VCaP (cell line): ENCODE measurements at regions not wholly inside any gene's neighbourhood (a gene's known extent, or its start where the extent isn't known, plus 50 kb on each side); places are given as distances from the start of the nearest gene placed in this dataset.

Source experiments
- H3K27ac ChIP-seq: fragments of 450-650 bp; 2 replicates; pipeline ENCODE4 v1.5.1; 2017
- TF ChIP-seq, protein P1 (sequence below): fragments of 450-650 bp; conservative IDR thresholded peaks from 2 replicates; pipeline ENCODE4 v1.5.1; 2017; ENCODE audit warnings: mild to moderate bottlenecking, moderate library complexity

- TF ChIP-seq, protein P1, sequence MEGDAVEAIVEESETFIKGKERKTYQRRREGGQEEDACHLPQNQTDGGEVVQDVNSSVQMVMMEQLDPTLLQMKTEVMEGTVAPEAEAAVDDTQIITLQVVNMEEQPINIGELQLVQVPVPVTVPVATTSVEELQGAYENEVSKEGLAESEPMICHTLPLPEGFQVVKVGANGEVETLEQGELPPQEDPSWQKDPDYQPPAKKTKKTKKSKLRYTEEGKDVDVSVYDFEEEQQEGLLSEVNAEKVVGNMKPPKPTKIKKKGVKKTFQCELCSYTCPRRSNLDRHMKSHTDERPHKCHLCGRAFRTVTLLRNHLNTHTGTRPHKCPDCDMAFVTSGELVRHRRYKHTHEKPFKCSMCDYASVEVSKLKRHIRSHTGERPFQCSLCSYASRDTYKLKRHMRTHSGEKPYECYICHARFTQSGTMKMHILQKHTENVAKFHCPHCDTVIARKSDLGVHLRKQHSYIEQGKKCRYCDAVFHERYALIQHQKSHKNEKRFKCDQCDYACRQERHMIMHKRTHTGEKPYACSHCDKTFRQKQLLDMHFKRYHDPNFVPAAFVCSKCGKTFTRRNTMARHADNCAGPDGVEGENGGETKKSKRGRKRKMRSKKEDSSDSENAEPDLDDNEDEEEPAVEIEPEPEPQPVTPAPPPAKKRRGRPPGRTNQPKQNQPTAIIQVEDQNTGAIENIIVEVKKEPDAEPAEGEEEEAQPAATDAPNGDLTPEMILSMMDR = no peak
Observed at GRCh38 chr18:43570593-43570992, 293.3 kb upstream of the SYT4 start.

GRCh38 chr18:43571078-43571689 is 293.9 kb upstream of the SYT4 start:
- TF ChIP-seq, protein P1 = peak; percentile 79
- no peak overlapping the region for H3K27ac ChIP-seq

More at GRCh38 chr18:43570593-43570992, 293.3 kb upstream of the SYT4 start:
- no peak overlapping the region for H3K27ac ChIP-seq

GRCh38 chr18:43572163-43572562 is 294.9 kb upstream of the SYT4 start:
- TF ChIP-seq, protein P1 = no peak
- H3K27ac ChIP-seq = no peak overlapping the region

DNA sequence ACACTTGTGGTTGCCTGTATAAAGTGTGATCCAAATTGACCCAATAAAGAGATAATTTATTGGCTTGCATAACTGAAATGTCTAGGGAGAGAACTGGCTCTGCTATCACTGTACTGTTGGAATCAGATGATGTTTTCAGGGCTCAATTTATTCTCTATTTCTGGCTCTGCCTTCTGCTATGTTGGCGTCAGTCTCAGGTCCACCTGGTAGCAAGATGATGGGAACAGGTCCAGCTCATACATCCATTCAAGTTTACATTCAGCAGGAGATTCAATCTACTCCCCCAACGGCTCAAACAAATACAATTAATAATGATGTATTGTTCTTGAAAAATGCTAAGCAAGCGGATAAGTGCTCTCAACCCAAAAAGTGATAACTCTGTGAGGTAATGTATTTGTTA is 297.7 kb upstream of the SYT4 start:
- TF ChIP-seq, protein P1 = no peak
- no peak overlapping the region for H3K27ac ChIP-seq

DNA sequence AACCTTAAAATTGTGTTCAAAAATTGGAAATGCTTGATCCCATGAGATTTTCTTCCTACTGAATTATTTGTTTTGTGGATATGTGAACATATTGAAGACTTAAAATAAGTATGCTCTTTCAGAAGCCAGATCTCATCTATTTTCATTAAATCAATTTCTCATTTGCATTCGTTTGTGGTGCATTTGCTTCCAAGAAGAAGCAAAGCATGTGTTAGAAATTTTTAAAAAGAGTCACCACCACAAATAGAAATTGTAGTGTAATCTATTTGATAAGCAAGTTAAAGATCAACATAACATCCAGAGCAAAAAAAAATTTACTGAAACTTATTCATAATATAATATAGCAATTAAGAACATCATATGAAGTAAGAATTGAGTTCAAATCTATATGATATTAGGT is 300.9 kb upstream of the SYT4 start:
- TF ChIP-seq, protein P1 = no peak
- no peak overlapping the region for H3K27ac ChIP-seq

DNA sequence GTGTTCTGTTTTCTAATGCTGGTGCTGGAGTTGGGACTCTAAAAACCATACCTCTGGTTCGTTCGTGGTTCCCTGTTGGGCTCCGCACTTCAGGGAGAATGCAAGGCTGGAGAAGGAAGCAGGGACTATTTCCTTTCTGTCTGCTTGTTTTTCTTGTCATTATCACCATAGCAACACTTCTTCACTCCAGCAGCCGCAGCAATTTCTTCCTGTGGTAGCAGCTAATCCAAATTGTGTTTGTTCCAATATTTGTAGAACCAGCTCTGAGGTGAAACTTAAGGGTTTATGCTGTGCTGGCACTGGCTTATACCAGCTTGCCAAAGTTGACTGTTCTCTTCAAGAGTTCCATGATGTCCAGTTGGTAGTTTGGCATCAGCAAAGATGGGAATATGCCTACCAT is 301.4 kb upstream of the SYT4 start:
- no peak overlapping the region for H3K27ac ChIP-seq
- TF ChIP-seq, protein P1 = no peak

DNA sequence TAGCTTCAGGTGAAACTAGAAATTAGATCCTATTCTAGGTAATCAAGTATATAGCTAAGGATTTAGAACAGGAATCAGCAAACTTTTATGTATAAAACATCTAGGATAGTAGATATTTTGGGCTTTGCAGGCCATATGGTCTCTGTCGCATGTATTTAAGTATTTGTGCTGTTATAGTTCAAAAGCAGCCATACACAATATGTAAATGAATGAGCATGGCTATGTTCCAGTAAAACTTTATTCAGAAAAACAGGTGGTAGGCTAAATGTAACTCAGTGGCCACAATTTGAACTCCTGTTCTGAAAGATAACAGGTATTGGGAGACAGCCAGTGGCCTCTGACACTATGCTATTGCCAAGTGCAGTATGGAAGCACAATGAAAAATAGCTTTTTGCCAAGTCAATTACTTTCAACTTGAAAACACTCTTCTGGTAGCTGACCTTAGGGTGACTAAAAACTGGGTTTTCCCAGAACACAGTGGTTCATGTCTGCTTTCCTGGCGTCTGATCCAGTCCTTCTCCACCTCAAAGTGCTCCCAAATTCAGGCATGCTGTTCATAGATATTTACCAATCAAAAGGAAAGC is 304.7 kb upstream of the SYT4 start:
- H3K27ac ChIP-seq = no peak overlapping the region
- TF ChIP-seq, protein P1 = no peak
